AG08395 (cell line): ENCODE measurements at regions not wholly inside any gene's neighbourhood (a gene's known extent, or its start where the extent isn't known, plus 50 kb on each side); places are given as distances from the start of the nearest gene placed in this dataset.

Source experiments
- DNase-seq: peaks from one replicate; pipeline ENCODE4 v3.0.0; 2012; ENCODE audit warnings: mixed read lengths, low spot score

GRCh38 chr1:168386949-168387586 is 106.4 kb downstream of the TBX19 start:
- no peak for DNase-seq

GRCh38 chr1:168386492-168386891 is 105.8 kb downstream of the TBX19 start:
- DNase-seq = no peak

GRCh38 chr1:168381850-168382249 is 101.2 kb downstream of the TBX19 start:
- no peak for DNase-seq

- no peak for DNase-seq
Measured at GRCh38 chr1:168380945-168381344, 100.3 kb downstream of the TBX19 start.

GRCh38 chr1:168379104-168379860 is 98.6 kb downstream of the TBX19 start:
- no peak for DNase-seq

GRCh38 chr1:168375566-168376300 is 95.1 kb downstream of the TBX19 start:
- no peak for DNase-seq

- no peak for DNase-seq
Measured at GRCh38 chr1:168374566-168374965, 93.9 kb downstream of the TBX19 start.

GRCh38 chr1:168373869-168374268 is 93.2 kb downstream of the TBX19 start:
- DNase-seq = no peak

- no peak for DNase-seq
Measured at GRCh38 chr1:168372861-168373371, 92.2 kb downstream of the TBX19 start.

- DNase-seq = no peak
Measured at GRCh38 chr1:168372307-168372706, 91.6 kb downstream of the TBX19 start.

GRCh38 chr1:168371477-168371876 is 90.8 kb downstream of the TBX19 start:
- DNase-seq = no peak

GRCh38 chr1:168370586-168370985 is 89.9 kb downstream of the TBX19 start:
- DNase-seq = no peak

GRCh38 chr1:168369655-168370054 is 89.0 kb downstream of the TBX19 start:
- no peak for DNase-seq

- no peak for DNase-seq
Measured at GRCh38 chr1:168368131-168368530, 87.5 kb downstream of the TBX19 start.

GRCh38 chr1:168365719-168366479 is 85.2 kb downstream of the TBX19 start:
- DNase-seq = no peak
